HG02870 (cell line): ENCODE measurements at regions not wholly inside any gene's neighbourhood (a gene's known extent, or its start where the extent isn't known, plus 50 kb on each side); places are given as distances from the start of the nearest gene placed in this dataset.
"Not testable (repeated sequence)": the region's sequence is repeated elsewhere in the genome, so short reads cannot be mapped to it uniquely, and the experiment has no call there.

Experiments used
- ATAC-seq: cut with Tn5 transposase; IDR thresholded peaks from one replicate; pipeline ENCODE4 v1.9.1; 2021; ENCODE audit warnings: mild to moderate bottlenecking, moderate library complexity; ENCODE audit not compliant: unreplicated experiment

DNA sequence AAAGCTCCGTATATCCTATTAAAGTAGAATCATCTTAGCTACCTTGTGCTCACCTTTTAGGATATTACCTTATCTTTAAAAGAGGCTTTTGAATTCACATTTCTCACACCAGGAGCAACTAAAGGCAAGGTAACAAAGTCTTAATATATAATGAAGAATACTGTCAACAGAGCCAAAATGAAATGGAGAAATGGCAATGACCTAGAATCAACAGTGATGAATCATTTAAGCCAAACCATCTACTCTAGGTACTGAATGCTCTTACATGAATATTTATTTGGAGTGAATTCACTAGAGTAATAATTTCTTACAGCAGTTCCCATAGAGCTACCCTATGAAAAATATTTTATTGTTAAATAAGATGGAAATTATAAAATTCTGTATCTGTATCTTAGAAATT, 421.0 kb downstream of the RND3 start:
- ATAC-seq: no peak

DNA sequence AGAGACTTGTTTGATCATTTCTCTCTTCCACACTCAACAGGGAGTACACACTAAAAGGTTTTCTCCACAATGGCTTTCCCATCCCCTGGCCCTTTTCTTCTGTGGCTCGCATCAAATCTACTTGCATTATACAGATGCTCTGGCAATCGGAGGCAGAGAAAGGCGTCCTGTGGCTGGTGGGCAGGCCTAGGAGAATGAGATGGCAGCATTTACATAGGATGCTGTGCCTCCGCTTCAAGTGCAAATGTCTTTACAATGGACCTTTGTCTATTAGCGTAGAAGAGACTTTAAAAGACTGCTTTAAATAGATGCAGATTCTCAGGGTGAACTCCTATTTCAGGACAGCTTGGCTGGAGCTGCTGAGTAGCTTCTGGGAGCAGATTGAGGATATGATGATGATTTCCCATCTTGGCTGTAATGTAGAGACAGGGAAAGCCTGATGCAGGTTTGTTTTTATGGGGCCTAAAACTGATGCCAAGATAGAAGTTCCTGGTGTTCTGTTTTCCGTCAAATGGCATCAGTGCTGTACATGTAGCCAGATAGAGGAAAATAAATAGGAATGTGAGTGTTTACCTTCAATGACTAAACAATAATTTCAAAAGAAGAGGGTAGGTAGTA, 423.4 kb downstream of the RND3 start:
- no peak for ATAC-seq

DNA sequence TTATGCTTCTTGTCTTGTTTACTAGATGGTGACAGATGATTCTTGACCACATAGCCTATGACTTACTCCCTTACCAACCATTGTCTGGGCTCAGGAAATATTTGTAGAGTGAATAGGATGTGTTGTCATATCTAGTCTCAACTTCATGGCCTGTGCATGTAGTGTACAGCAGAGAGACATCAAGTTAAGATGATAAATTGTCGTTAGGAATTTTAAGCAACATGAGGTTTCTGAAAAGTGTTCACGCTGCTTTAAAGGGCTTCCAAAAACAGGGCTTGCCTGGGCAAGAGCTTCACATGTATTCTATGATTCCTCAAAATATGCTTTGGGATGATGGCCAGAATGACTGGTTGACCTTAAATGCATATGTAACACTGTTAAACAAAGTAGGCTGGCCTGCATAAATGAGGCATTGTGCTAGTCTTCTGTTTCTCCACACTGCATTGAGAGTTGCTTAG, 424.0 kb downstream of the RND3 start:
- no peak for ATAC-seq

DNA sequence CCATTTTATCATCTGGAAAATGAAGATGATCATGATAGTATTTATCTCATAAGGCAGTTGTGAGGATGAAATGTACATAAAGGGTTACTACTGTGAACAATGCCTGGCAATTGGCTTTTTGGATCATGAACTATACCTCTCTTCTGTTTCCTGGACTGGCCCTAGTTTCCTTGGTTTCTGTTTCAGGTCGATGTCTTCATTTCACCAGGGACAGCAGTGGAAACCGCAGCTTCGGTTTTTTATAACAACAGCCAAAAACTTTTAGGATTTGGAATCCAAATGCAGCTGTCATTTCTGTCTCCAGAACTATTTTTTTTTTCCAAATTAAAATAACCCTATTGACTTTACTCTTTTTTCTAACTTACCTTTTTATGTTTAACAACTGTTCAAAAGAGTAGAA, 425.1 kb downstream of the RND3 start:
- ATAC-seq: no peak

DNA sequence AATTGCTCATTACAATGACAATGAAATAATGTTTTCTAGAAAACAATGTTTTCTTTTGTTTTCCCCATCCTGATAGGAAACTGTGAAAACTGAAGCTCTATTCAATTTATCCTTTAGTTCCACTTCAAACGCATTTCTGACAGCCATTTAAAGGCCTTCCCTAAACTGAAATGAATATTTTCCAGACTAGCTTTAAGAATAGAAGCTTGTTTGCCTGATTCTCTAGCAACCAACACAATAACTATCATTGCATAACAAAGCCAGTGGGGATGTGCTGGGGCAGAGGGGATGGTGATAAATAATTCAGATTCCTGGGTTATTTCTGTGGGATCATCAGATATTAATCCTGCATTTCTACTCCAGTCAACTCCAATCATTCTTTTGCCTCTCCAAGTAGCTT, 427.1 kb downstream of the RND3 start:
- no peak for ATAC-seq

DNA sequence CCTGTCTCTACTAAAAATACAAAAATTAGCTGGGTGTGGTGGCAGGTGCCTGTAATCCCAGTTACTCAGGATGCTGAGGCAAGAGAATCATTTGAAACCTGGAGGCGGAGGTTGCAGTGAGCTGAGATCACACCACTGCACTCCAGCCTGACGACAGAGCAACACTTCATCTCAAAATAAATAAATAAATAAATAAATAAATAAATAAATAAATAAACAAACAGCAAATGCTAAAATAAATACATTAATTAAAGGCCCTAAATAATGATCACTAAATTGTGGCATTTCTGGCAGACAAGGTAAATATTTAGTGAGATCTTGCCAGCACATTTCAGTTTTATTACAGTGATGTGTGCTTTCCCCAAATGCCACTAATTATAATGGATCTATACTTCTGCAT, 427.8 kb downstream of the RND3 start:
- ATAC-seq: not testable (repeated sequence)

DNA sequence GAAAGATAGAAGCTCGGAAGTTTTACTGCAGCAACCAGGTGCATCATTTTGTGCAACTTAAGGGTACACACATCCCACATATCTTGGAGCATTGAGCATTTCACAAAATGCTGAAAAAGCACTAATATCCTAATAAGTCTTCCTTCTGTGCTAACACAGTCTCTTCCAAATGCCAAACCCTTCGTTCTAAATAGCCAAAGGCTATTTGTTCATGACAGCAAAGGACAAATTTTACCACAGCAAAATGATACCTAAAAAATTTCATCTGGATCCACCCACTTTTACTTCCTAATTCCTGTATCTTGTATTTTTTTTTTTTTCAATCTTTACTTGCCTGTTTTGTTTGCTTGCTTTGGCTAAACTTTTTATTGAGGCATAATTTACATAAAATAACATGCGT, 435.0 kb downstream of the RND3 start:
- no peak for ATAC-seq

DNA sequence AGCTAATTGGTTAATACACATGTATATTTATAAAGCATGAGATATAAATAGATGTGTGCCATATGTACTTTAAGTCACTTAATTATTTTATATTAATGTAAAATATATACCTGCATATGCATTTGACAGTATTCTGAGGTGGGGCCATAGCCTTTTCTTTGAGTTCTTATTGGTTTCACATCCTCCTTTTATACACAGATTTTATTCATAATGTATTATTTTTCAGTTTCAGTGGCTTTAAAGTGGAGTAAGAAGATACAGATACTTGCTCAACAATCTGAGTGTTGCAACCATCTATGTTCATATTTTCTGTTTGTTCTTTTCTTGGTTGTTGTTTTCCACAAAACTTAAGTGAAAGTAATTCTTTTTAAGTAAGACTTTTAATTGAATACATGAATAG, 436.5 kb downstream of the RND3 start:
- no peak for ATAC-seq

DNA sequence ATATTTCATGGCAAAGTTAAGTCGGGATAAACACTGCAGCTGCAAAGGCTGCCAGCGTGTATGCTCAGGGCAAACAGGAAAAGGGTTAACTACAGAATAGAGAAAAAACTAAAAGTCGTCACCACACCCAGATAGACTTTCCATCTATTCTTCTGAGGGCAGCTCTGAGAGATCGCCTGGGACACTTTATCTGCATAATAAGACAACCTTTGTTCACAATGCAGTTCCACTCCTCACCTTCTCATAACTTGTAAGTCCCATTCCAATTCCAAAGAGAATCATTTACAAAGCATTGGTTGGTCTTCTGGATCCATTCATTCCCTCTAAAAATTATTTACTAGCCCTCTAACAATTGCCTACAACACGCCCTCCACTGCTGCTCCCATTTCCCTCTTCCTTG, 437.4 kb downstream of the RND3 start:
- ATAC-seq: no peak

DNA sequence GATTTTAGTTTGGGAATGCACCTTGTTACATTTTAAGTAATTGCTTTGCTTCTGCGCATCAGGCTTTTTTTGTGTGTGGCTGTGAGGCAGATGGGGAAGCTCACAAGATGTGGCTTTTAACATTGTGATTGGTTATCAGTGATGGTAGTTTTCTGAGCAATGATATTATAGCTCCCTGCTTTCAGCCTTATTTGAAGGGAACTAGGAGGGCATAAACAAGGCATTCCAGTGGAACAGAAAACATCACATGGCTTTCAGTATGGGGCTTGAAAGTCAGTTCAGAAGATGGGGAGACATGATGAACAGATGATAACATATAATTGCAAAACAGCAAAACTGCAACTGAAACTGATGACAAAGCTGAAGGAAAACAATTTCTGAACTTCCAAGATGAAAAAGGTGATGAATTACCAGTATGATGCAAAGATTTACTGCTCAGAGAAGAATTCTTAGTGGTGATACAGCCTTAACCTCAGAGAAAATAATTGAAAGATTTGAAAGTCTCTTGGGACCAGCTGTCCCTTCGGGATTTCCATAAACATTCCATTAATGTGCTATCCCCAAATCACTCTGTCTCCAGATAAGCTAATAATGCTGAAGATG, 439.7 kb downstream of the RND3 start:
- ATAC-seq: no peak

DNA sequence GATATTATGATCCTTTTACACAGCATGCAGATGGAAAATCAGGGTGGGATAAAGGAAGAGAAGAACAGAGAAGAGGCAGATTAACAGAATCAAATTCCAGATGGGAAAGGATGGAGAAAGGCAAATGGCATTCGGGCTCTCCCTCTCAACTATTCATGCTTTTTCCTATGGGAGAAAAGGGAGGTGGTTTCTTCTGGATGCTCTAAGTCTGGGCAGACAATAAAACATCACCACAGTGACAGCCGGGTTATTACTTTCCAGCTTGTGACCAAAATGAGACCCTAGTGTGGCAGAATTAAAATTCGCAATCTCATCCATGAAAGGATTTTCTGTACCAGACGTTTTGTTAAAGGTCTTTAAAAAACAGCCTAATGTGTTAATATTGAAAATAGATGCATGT, 440.7 kb downstream of the RND3 start:
- no peak for ATAC-seq

DNA sequence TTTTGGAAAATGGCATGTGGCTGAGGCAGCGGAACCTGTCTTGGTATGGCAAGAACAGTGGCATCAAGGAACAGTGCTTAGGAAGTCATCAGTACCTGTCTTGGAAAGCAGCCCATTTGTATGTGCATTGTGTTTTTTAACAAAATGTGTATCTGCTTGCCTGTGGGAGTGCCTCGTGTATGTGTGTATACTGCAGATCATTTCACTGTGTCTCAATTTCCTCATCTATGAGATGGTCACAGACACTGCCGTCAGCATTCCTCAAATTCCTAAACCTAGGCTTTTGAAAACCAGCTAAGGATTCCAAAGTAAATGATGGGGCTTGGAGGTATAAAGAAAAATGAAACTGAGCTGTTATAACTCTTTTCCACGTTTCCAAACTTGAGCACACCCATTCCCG, 441.3 kb downstream of the RND3 start:
- ATAC-seq: no peak

DNA sequence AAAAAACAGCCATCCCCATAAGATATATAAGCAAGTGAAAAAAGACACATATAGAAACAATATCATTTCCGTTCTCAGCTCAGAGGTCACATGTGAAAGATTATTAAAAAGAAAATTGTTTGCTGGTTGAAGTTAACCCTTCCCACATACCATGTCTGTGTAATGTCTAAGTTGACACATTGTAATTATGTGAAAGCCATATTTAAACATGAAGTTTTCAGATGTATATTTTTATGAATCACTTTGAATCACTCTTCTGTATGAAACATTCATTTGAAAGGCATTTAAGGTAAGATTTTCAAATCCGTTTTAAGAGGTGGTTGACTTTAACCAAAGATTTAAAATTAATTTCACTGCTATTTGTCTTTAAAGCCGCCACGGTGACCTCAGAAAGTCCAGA, 441.9 kb downstream of the RND3 start:
- ATAC-seq: no peak

DNA sequence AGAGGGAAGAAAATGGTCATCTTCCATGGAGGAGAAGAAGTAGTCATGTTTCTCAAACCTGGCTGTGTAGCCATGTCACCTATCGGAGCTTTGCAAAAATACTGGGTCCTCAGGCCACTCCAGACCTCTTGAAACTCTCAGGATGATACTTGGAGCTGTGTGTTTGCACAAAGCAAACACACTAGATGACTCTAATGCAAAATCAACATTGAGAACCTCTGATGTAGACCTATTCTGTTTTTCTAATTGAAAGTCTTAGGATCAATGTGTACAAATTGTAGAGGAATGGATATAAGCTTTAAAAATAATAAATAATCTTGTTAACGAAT, 444.3 kb downstream of the RND3 start:
- no peak for ATAC-seq

DNA sequence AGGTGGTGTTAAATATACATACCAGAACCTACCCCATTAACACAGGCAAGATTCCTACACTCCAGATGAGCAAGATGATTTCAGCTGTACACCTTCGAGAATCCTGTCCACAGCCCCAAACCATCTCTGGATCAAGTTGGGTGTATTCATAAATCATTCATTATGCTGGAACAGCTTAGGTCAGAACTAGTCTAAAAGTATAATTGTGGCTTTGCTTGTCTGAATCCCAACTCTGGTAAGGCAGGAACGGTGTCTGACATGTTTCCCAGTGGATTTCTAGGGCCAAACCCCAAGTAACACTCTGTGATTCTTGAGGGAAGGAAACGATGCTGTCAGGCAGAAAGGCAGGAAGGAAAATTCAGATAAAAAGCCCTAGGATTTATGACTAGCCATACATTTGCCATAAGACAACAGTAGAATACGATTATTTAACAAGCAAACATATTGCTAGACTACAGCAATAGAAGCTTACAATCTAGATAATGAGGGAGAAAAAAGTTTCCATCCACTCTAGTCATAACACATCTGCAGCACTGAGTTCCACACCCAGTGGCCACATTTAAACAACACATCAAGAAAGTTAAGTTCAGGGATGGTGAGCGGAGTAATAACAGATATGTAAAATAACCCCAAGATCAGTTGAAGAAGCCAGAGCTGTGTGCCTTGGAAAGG, 444.8 kb downstream of the RND3 start:
- no peak for ATAC-seq

DNA sequence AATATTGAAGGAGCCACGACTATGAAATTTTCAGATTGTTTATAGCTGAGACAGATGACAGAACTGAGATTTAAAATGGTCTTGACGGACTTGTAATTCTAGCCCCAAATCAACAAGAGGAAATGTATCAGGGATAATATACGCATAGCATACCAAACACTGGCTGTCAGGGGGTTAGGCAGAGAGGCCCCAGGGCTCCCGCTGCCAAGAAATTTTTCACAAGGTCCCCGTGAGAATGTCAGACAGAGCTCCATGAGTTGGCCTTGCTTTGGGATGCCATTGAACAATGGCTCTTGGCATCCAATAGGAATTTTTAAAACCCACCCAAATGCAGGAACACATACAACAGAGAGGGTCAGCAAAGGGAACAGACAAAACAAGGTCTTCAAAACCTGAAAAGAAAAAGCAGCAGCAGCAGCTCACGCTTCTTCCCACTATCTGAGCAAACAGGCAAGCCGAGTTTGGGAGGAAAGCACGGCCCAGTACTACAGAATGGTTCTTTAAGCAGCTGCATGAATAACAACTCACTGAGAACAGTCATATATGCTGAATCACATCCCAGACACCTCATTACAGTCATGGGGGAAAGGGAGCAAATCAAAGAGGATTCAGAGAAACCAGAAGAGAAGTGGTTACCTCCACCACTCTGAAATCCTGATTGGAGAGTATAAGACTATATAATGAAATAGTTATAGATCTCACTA, 445.6 kb downstream of the RND3 start:
- no peak for ATAC-seq

DNA sequence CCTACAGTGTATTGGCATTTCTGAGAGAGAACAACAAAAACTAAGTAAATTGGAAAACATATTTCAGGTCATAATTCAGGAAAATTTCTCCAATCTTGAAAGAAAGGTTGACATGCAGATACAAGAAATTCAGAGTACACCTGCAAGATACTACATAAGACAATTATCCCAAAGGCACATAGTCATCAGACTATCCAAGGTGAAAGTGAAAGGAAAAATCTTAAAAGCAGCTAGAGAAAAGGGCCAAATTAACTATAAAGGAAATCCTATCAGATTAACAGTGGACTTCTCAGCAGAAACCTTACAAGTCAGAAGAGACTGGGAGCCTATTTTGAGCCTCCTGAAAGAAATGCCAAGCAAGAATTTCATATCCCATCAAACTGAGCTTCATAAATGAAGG, 449.0 kb upstream of the MMADHC start:
- no peak for ATAC-seq

DNA sequence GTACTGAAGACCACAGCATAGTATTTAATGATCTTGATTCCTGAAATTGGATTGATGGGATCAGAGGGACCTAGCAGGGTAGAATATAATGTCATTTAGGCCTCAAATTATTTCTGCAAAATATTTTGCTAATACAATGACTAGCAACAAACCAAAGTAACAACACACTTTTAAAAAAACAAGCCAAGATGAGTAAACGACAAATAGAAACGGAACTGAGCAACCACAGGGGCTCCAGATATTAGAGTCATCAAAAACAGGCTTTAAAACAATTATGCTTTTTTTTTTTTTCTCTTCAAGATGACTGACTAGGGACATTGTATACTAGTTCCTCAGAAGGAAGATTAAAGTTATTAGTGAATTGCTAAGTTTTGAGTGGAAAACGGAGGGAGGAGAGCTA, 447.1 kb upstream of the MMADHC start:
- ATAC-seq: no peak

DNA sequence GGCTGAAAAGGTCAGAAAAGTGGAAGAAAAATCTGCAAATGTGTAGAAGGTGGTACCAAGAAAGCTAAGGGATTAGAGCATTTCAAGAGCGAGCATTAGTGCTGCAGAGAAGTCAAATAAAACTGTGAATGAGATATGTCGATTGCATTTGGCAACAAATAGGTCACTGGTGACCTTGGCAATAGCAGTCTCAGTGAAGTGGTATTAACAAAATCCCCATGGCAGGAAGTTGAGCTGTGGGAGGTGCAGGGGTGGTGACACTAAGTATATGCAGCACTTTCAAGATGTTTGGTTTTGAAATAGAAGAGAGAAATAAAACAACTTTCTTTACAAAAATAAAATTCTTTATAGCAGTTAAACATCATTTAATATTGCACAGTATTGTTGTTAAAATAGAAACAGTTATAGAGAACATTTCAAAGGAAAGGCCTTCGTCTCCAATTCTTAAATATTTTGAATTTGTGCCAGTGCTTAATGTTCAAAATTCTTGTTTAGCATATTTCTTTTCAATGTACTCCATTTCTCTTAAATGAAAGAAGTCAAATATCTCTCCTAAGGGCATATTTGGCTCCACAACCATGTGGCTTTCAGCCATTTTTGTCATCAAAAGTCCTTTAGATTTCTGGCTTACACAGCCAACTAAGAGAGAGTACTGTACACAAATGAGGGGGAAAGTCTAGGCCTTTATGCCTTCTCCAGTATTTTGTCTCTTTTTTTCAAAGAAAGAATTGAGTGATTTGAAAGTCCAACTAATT, 443.0 kb upstream of the MMADHC start:
- ATAC-seq: no peak

DNA sequence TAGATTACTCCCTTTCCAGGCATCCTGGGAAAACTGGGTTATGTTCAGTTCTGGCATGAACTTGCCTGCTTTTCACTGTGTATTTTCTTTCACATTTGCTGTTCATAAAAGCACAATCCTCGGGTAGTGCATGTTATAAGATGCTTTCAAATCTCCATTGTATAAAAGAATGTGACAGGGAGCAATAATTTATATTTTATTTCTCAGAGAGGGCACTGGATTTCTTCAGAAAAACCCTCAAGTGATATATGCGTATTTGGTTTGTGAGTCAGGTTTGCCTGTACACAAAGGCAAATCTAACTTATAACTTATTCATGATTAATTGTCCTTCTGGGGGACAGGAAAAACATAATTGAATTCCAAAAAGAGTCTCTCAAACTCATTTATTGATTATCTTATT, 440.7 kb upstream of the MMADHC start:
- no peak for ATAC-seq

DNA sequence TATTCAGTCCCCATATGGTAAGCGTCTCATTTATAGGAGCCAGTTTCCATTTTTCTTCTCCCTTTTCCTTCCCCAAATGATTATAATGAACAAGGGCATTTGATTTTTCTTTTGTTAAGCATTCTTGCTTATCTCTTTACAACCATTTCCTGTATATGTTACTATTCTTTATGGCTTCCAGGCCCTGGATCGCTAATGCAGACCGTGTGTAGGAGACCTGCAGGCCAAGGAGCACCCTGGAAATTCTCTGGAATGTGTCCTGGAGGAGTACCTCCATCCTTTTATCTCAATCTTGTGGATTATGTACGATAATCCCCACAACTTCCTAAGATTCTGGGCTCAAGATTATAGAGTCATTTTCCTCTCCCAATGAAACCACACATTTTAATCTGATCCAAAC, 439.6 kb upstream of the MMADHC start:
- no peak for ATAC-seq
